ENCODE measurements at regions not wholly inside any gene's neighbourhood (a gene's known extent, or its start where the extent isn't known, plus 50 kb on each side); places are given as distances from the start of the nearest gene placed in this dataset.

- BruUV-seq (replicated peaks), result no TSS peak
- H3K4me2 ChIP-seq (ENCODE audit: low read length), result no peak overlapping the region
- intact Hi-C loops (cut with micrococcal nuclease), result no loop called here
- H2AFZ ChIP-seq (ENCODE audit: low read depth, low read length, poor library complexity, severe bottlenecking), result no peak overlapping the region
- H3K79me2 ChIP-seq (ENCODE audit: insufficient read depth, low read length), result no peaks in the 10 kb centered on the region
- ChIA-PET POLR2A (no interaction called here), CTCF (no interaction called here), RAD21 (ENCODE audit: low non-redundant PET in 1 of 2, low total read pairs in 2 of 2, uncharacterized antibody in 2 of 2, unreplicated experiment in 2 of 2) (no interaction called here)
- H3K36me3 ChIP-seq (ENCODE audit: control insufficient read depth in 1 of 2, insufficient read depth in 2 of 2, low read length in 2 of 2), result no peaks in the 10 kb centered on the region
- H3K4me3 ChIP-seq (replicated peaks in 1 of 2; ENCODE audit: low read depth in 1 of 2, low read length in 2 of 2), result no peak overlapping the region
- H3K27me3 ChIP-seq (ENCODE audit: insufficient read depth, low read length), result no peaks in the 10 kb centered on the region
- no peak for ATAC-seq
- no peaks in the 10 kb centered on the region for H3K9me2 ChIP-seq (ENCODE audit: insufficient read depth)
- no peak overlapping the region for H3K27ac ChIP-seq (ENCODE audit: low read depth, low read length)
- no peaks in the 10 kb centered on the region for H3K4me1 ChIP-seq (ENCODE audit: control insufficient read depth in 1 of 2, insufficient read depth in 2 of 2, low read length in 2 of 2)
- no peak overlapping the region for H3K9ac ChIP-seq (ENCODE audit: low read length)
- no peak for DNase-seq (ENCODE audit: low read depth, low spot score)
- no peaks in the 10 kb centered on the region for H4K20me1 ChIP-seq (ENCODE audit: insufficient read depth)
- TF ChIP-seq ELF1 (IDR thresholded peaks at IDR 0.05; ENCODE audit: borderline replicate concordance, low read depth) (no peak), RAD21 (IDR thresholded peaks at IDR 0.05; ENCODE audit: low read depth) (no peak), ZBTB33 (IDR thresholded peaks at IDR 0.05; ENCODE audit: extremely low read depth, insufficient replicate concordance, low read length) (no peak), ATF3 (IDR thresholded peaks at IDR 0.05) (no peak), YY1 (IDR thresholded peaks at IDR 0.05; ENCODE audit: extremely low read depth, insufficient replicate concordance, low read depth, low read length) (no peak)
- no peaks in the 10 kb centered on the region for H3K9me3 ChIP-seq (ENCODE audit: control insufficient read depth in 1 of 2, insufficient read depth in 1 of 2, low read depth in 1 of 2, low read length in 2 of 2)
These were observed 491.5 kb downstream of the METTL15 start for GRCh38 chr11:28599656-28600055.

GRCh38 chr11:28598531-28598930, 490.3 kb downstream of the METTL15 start:
- no peaks in the 10 kb centered on the region for H3K4me1 ChIP-seq (ENCODE audit: control insufficient read depth in 1 of 2, insufficient read depth in 2 of 2, low read length in 2 of 2)
- no TSS peak for BruUV-seq (replicated peaks)
- ATAC-seq, result no peak
- H3K79me2 ChIP-seq (ENCODE audit: insufficient read depth, low read length), result no peaks in the 10 kb centered on the region
- no peaks in the 10 kb centered on the region for H4K20me1 ChIP-seq (ENCODE audit: insufficient read depth)
- no peaks in the 10 kb centered on the region for H3K9me2 ChIP-seq (ENCODE audit: insufficient read depth)
- H3K9me3 ChIP-seq (ENCODE audit: control insufficient read depth in 1 of 2, insufficient read depth in 1 of 2, low read depth in 1 of 2, low read length in 2 of 2), result no peaks in the 10 kb centered on the region
- no peak overlapping the region for H3K4me3 ChIP-seq (replicated peaks in 1 of 2; ENCODE audit: low read depth in 1 of 2, low read length in 2 of 2)
- no peak overlapping the region for H3K9ac ChIP-seq (ENCODE audit: low read length)
- ChIA-PET POLR2A (no interaction called here), CTCF (no interaction called here), RAD21 (ENCODE audit: low non-redundant PET in 1 of 2, low total read pairs in 2 of 2, uncharacterized antibody in 2 of 2, unreplicated experiment in 2 of 2) (no interaction called here)
- H2AFZ ChIP-seq (ENCODE audit: low read depth, low read length, poor library complexity, severe bottlenecking), result no peak overlapping the region
- no peak for DNase-seq (ENCODE audit: low read depth, low spot score)
- intact Hi-C loops (cut with micrococcal nuclease), result no loop called here
- TF ChIP-seq REST (IDR thresholded peaks at IDR 0.05; ENCODE audit: low read depth), result no peak
- no peak for TF ChIP-seq ELF1 (IDR thresholded peaks at IDR 0.05; ENCODE audit: borderline replicate concordance, low read depth)
- no peak for TF ChIP-seq SP1 (IDR thresholded peaks at IDR 0.05; ENCODE audit: low read depth)
- no peaks in the 10 kb centered on the region for H3K27me3 ChIP-seq (ENCODE audit: insufficient read depth, low read length)
- no peak overlapping the region for H3K4me2 ChIP-seq (ENCODE audit: low read length)
- H3K27ac ChIP-seq (ENCODE audit: low read depth, low read length), result no peak overlapping the region
- H3K36me3 ChIP-seq (ENCODE audit: control insufficient read depth in 1 of 2, insufficient read depth in 2 of 2, low read length in 2 of 2), result no peaks in the 10 kb centered on the region
